Prostate gland (tissue), 1 donor: ENCODE measurements at regions not wholly inside any gene's neighbourhood (a gene's known extent, or its start where the extent isn't known, plus 50 kb on each side); places are given as distances from the start of the nearest gene placed in this dataset.

Experiments
- POLR2A ChIP-seq: fragments of 450-650 bp; IDR thresholded peaks from one replicate; pipeline ENCODE4 v1.6.1; 2016; ENCODE audit warnings: antibody characterized with exemption, mild to moderate bottlenecking
- POLR2AphosphoS5 ChIP-seq: sonication (generic); formaldehyde crosslinking; IDR thresholded peaks from one replicate; pipeline ENCODE4 v1.6.1; 2017; ENCODE audit warnings: antibody characterized with exemption

DNA sequence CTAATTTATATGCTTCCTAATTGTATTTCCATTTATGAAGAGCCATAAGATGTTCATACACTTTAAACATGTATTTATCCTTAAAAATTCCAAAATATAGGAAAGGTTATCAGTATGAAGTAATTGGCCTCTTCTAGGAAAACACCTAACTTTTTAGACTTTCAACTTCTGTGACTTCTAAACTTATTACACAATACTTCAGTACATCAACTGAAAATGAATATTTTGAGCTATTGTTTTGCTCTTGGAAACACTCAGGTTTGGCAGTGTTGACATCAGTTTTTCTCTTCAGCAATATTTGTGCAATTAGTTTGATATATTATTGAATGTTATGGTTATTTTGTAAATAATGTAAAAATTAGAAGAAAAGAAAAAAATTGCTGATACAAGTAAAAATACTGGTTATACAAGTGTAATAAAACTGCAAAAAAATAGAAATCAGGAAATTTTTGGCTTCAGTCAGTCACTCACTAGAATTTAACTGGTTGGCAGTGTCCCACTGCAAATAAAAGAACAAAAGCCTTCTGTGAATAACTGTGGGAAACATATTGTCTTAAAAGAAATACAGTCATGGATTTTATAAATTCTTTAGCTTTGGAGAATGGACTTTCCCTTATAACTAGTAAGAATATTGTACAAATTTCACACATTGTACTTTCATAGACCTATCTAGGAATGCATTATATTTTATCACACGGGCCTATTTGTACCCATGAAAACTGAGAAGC is 635.9 kb downstream of the TLE1 start:
- TF ChIP-seq POLR2AphosphoS5 (no peak), POLR2A (no peak)
